Neutrophil (primary cell): ENCODE measurements at regions not wholly inside any gene's neighbourhood (a gene's known extent, or its start where the extent isn't known, plus 50 kb on each side); places are given as distances from the start of the nearest gene placed in this dataset.

Experiments
- H3K27ac ChIP-seq: fragments of 200-600 bp; sonication (generic); 2 replicates; pipeline ENCODE4 v1.5.1; 2016; ENCODE audit warnings: mild to moderate bottlenecking, moderate library complexity
- H3K27me3 ChIP-seq: fragments of 200-600 bp; sonication (generic); 2 replicates; pipeline ENCODE4 v1.6.0; 2016; ENCODE audit warnings: mild to moderate bottlenecking
- H3K36me3 ChIP-seq: fragments of 200-600 bp; sonication (generic); 2 replicates; pipeline ENCODE4 v1.5.1; 2017
- H3K4me1 ChIP-seq, 2 experiments: fragments of 200-600 bp in 1 of 2; sonication (generic) in 1 of 2; 1 replicate in 1 of 2; 2 replicates in 1 of 2; pipeline versions ENCODE4 v1.5.1 to v1.6.1; 2013 to 2016; ENCODE audit warnings: low read depth in 1 of 2, low read length in 1 of 2, mild to moderate bottlenecking in 1 of 2, moderate library complexity in 1 of 2; ENCODE audit not compliant: control insufficient read depth in 1 of 2, insufficient read depth in 1 of 2
- H3K4me3 ChIP-seq, 2 experiments: fragments of 200-600 bp in 1 of 2; sonication (generic) in 1 of 2; 1 replicate in 1 of 2; 2 replicates in 1 of 2; pipeline ENCODE4 v1.5.1; 2013 to 2016; ENCODE audit warnings: low read depth in 1 of 2, low read length in 1 of 2, mild to moderate bottlenecking in 1 of 2, moderate library complexity in 1 of 2
- H3K9me3 ChIP-seq: fragments of 200-600 bp; sonication (generic); 2 replicates; pipeline ENCODE4 v1.5.1; 2016
- CTCF ChIP-seq: fragments of 200-600 bp; sonication (generic); IDR thresholded peaks from 2 replicates; pipeline ENCODE4 v1.5.1; 2016; ENCODE audit warnings: antibody characterized with exemption

DNA sequence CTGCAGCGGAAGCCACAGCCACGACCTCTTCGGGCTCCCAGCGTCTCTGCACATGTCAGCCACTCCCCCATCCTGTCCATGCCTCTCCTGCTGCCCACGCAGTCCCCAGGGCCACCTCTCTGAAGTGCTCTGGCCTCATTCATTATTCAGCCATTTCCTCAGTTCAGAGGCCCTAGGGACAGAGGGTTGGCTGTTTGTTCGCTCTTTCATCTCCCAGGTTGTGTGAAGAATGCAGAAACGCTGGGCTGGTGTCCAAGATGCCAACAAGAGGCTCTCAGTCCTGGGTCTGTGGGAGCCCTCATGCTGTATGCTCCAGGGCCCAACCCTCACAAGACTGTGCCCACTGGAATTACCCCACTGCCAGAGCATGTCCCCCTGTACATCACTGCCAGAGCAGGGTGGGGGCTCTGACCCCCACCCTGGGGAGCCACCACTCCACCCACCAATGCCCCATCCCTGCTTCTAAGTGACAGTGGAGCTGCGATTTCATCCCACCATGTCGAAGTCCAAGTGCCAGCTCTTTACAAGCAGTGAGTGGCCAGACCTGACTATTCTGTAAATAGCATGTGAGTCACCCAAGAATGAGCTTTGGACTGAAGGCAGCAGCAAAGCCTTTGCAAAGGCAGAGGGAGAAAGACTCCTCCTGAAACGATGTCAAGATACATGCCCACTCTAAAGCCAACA, 209.6 kb downstream of the BUD13 start:
- no peaks in the 10 kb centered on the region for H3K36me3 ChIP-seq
- H3K4me1 ChIP-seq: no peaks in the 10 kb centered on the region
- H3K4me3 ChIP-seq: no peak overlapping the region
- no peaks in the 10 kb centered on the region for H3K27me3 ChIP-seq
- no peak for TF ChIP-seq CTCF
- H3K9me3 ChIP-seq: no peaks in the 10 kb centered on the region
- no peak overlapping the region for H3K27ac ChIP-seq

GRCh38 chr11:116560589-116560988, 212.2 kb downstream of the BUD13 start:
- Histone ChIP-seq H3K4me3 (no peak overlapping the region), H3K27ac (no peak overlapping the region), H3K9me3 (no peaks in the 10 kb centered on the region)

GRCh38 chr11:116558504-116559211, 214.1 kb downstream of the BUD13 start:
- Histone ChIP-seq H3K27ac (no peak overlapping the region), H3K4me1 (no peaks in the 10 kb centered on the region), H3K9me3 (no peaks in the 10 kb centered on the region), H3K27me3 (no peaks in the 10 kb centered on the region), H3K36me3 (no peaks in the 10 kb centered on the region), H3K4me3 (no peak overlapping the region)
- no peak for TF ChIP-seq CTCF

More at GRCh38 chr11:116560589-116560988, 212.2 kb downstream of the BUD13 start:
- no peaks in the 10 kb centered on the region for H3K36me3 ChIP-seq
- no peak for TF ChIP-seq CTCF
- no peaks in the 10 kb centered on the region for H3K27me3 ChIP-seq
- H3K4me1 ChIP-seq: no peaks in the 10 kb centered on the region

GRCh38 chr11:116557282-116557681, 215.5 kb downstream of the BUD13 start:
- no peaks in the 10 kb centered on the region for H3K27me3 ChIP-seq
- no peaks in the 10 kb centered on the region for H3K4me1 ChIP-seq
- no peak overlapping the region for H3K27ac ChIP-seq
- no peaks in the 10 kb centered on the region for H3K36me3 ChIP-seq
- H3K9me3 ChIP-seq: no peaks in the 10 kb centered on the region
- H3K4me3 ChIP-seq: no peak overlapping the region
- no peak for TF ChIP-seq CTCF

DNA sequence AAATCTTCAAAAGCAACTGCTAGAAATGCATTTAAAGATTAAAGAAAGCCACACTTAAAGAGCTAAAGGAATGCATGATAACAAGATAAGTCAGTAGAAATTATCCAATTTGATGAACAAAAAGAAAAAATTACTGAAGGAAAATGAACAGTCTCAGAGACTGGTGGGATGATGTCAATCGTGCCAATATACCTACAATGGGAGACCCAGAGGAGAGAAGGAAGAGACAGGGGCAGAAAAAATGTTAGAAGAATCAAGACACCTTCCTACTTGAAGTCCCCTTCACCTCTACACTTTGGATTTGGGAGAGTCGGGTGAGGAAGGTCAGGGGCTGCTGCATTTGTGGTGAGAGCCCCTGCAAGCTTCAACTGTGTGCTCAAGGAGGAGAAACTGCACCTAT, 216.3 kb downstream of the BUD13 start:
- H3K36me3 ChIP-seq: no peaks in the 10 kb centered on the region
- no peaks in the 10 kb centered on the region for H3K27me3 ChIP-seq
- H3K9me3 ChIP-seq: no peaks in the 10 kb centered on the region
- TF ChIP-seq CTCF: no peak
- H3K4me3 ChIP-seq: no peak overlapping the region
- H3K4me1 ChIP-seq: no peaks in the 10 kb centered on the region
- no peak overlapping the region for H3K27ac ChIP-seq
